NOMO-1 treated with dmso at 0.1 percent for 144 hours (cell line): ENCODE measurements at regions not wholly inside any gene's neighbourhood (a gene's known extent, or its start where the extent isn't known, plus 50 kb on each side); places are given as distances from the start of the nearest gene placed in this dataset.

Source experiments
- DNase-seq: peaks from one replicate; lab custom pipeline; 2025; ENCODE audit not compliant: unreplicated experiment; lab: John Stamatoyannopoulos, UW

DNA sequence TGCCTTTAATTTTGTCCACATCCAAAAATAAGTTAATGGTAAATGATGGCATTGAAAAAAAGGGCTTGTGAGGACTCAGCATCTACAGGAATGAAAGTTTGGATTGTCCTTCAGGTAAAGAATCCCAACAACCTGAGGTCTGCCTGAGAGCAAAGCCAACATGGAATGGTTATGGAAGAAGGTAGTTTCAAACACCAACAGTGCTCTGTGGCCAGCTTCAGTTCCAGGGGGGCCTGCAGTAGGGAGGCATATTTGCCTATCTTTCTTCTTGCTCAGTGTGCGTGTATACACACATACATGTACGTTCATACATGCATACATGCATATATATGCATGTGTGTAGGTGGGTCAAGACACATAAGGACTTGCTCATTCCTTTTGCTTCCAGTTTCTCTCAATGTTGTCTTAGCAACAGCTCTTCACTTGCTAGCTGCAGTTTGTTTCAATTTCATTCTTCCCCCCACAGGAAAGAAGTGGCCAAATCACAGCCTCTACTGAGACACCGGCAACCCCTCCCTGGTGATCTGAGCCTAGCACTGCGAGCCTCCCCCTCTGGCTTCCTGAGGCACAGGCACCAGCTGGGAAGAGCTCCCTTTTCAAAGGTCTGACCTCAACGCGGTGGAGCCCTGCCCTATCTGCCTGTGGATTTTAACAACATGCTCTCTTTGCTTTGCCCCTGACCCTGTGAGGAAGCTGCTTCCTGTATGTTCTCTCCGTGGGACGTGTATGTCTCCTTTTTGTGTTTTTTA lies 146.2 kb downstream of the KLF13 start:
- no peak for DNase-seq

GRCh38 chr15:31473385-31474058 lies 146.9 kb downstream of the KLF13 start:
- no peak for DNase-seq

GRCh38 chr15:31474059-31474868 lies 147.6 kb downstream of the KLF13 start:
- no peak for DNase-seq

GRCh38 chr15:31476236-31476810 lies 149.7 kb downstream of the KLF13 start:
- DNase-seq: no peak

- DNase-seq: no peak
Measured at GRCh38 chr15:31476866-31477265, 150.2 kb downstream of the KLF13 start.

DNA sequence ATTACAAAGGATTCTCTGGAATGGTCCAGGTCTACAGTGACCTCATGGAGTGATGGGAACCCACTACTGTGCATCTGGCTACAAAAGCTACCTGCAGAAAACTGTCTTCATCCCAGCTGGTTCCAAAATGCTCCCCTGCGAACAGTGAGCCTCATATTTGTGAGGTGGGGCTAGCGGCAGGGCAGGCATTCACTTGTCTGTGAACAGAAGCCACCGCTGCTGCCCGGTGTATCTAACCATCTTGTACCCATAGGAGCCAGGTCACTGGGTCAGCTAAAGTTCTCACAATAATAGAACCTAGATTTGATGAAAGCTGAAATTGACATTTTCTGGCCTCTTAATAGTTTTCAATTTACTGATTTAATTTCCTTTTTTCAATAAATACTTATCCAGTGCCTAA lies 150.7 kb downstream of the KLF13 start:
- no peak for DNase-seq

- DNase-seq: no peak
Measured at GRCh38 chr15:31477851-31478701, 151.4 kb downstream of the KLF13 start.

DNA sequence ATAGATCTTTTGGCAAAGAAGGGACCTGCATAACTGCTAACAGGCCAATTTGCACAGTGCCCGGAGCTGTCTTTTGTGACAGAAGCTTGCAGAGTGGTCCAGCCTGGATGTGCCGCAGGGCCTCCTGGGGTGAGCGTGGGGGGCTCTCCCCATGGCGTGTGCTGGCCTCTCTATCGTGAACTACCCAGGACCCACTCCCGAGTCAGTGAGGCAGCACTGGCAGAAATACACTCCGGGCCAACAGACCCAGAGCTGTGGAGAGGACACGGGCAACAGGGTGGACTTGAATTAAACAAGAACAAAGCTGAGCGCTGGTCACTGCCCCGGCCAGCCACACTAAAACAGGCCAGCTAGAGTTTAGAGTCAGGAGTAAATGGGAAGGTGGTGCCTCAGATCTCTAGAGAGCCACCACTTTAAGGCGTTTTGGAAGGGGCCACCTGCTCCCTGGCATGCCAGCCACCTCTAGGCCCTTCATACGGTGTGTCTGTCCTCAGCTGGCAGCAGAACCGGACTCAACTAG lies 152.1 kb downstream of the KLF13 start:
- DNase-seq: no peak

GRCh38 chr15:31480356-31481025 lies 153.9 kb downstream of the KLF13 start:
- no peak for DNase-seq

- DNase-seq: no peak
Measured at GRCh38 chr15:31481142-31481541, 154.5 kb downstream of the KLF13 start.

DNA sequence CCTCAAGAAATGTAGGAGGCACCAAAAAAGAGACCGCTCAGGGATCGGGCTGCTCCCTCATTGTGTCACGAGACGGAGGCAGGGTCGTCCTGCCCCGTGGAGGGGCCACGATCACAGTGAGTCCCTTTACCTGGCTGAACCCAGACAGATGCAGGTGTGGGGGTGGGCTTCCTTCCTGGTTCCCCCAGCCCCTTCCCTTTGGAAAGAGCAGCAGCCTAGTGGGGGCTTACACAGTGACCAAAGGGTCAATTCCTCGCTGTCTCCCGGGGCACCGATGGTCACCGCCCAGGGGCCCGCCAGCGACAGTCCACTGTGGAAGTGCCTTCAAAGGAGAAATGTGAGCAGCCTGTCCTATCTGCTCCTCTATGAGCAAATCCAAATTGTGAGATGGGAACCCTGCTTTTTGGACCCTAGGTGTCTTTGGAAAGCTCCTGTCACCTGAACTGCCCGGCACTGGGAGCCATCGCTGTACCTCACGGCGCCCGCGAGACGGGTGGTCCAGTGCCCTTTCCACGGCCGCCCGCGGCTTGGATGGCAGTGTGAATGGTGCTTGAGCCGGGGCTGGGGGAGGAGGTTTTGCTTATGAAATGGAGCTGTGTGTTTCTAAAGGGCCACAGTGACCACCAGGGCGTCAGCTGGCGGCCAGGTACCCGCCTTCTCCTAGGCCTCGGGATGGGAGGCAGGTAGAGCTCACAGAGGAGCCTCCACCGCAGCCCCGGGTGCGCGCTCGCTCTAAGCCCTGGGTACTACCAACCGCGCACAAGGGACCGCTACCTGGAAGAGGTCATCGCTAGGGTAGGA lies 155.7 kb downstream of the KLF13 start:
- no peak for DNase-seq

- DNase-seq: no peak
Measured at GRCh38 chr15:31483053-31483985, 156.7 kb downstream of the KLF13 start.

- DNase-seq: no peak
Measured at GRCh38 chr15:31483986-31484951, 157.6 kb downstream of the KLF13 start.

GRCh38 chr15:31484986-31485385 lies 158.4 kb downstream of the KLF13 start:
- DNase-seq: no peak

DNA sequence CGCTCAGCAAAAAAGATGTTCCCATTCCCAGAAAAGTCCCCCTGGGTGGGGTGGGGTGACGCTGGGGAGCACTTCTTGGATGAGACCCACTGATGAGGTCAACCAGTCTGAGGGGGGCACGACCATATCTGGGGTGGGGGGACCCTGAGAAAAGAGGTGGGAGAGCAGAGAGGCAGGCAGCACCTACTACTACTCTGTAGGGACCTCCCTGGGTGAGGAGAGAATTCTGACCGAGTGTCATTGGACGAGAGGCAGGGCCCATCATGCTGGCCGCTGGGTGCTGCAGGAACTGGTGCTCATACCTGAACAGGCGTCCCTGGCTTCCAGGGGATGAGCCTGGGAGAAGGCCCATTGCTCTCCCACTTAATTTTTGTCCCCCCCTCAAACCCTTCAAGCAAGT lies 158.8 kb downstream of the KLF13 start:
- no peak for DNase-seq

DNA sequence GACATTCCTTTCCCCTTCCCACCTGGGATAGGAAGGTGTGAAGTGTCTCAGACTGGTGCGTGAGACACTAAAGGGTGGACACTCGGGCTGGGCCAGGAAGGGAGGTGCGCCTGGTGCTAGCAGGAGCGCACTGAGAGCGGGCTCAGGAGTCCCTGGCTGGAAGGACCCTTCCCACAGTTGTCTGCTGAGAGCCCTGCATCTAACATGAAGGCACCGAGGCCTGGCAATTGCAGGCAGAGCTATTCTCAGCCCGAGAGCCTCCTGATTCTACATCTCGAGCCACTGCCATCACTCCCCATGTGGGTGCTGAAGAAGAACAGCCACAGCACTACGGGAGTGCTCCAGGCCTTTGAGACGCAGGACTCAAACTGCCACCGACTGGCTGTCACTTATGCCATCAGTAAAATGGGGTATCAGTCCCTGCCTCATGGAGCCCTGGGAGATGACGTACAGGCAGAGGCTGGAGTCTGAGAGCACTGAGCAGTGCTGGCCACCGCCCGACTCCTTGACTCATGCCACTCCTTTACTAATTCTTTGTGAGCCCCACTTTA lies 159.4 kb downstream of the KLF13 start:
- no peak for DNase-seq
